Mononuclear cell (primary cell): ENCODE measurements at regions not wholly inside any gene's neighbourhood (a gene's known extent, or its start where the extent isn't known, plus 50 kb on each side); places are given as distances from the start of the nearest gene placed in this dataset.

Source experiments
- H3K27me3 ChIP-seq: 2 replicates; pipeline ENCODE4 v1.6.0; 2011; ENCODE audit warnings: low read length, control low read depth; ENCODE audit not compliant: insufficient read depth
- H3K4me1 ChIP-seq: 2 replicates; pipeline ENCODE4 v1.5.1; 2011; ENCODE audit warnings: mild to moderate bottlenecking, low read length, control low read depth; ENCODE audit not compliant: insufficient read depth
- H3K4me3 ChIP-seq: 2 replicates; pipeline ENCODE4 v1.5.1; 2011; ENCODE audit warnings: mild to moderate bottlenecking, low read length, moderate library complexity
- H3K9me3 ChIP-seq: 2 replicates; pipeline ENCODE4 v1.5.1; 2011; ENCODE audit warnings: low read depth, mild to moderate bottlenecking, control low read depth, low read length

DNA sequence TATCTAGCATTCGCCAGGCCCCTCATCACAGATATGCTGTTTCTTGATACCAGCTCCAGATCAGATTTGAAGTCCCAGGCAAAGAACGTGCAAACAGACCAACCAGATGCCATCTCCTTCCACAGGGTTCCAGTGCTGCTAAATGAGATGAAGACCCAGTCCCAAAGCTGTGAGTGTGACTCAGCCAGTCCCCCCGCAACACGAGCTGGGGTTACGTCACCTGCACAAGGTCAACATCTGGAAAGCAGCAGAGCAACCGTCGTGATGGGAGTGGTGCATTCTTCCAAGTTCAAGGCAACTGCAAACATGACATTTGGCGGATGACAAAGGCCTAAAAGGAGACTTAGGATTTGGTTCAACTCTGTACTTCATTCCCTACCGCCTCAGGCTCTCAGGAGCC lies 69.6 kb upstream of the TIAM1 start:
- Histone ChIP-seq H3K9me3 (no peaks in the 10 kb centered on the region), H3K27me3 (no peaks in the 10 kb centered on the region), H3K4me3 (no peak overlapping the region), H3K4me1 (peaks cover 8% of the 10 kb centered on the region)

DNA sequence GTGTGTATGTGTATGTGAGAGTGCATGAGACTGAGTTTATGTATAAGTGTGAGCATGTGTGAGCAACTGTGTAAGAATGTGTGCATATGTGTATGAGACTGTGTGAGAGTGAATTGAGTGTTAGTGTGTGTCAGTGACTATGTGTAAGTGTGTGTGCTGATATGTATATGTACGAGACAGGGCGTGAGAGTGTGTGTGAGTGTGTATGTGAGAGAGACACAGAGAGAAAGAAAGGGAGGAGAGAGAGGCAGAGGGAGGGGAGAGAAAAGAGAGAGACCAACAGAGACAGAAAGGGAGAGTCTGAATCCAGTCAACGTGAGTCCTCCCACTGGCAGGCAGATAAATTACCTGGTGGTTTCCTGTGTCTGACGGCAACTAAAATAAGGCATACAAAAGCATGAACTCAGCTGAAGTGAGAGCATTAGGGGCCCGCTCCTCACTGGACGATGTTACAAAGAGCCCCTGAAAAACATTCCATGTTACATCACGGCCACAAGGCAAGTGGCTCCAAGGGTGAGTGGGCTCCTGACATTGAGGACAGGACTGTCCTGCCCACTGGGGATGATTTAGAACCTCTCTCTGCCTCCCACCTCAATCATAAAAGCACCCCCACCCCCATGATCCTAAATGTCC lies 66.6 kb upstream of the TIAM1 start:
- Histone ChIP-seq H3K9me3 (no peaks in the 10 kb centered on the region), H3K27me3 (no peaks in the 10 kb centered on the region), H3K4me1 (peaks cover 8% of the 10 kb centered on the region), H3K4me3 (no peak overlapping the region)

DNA sequence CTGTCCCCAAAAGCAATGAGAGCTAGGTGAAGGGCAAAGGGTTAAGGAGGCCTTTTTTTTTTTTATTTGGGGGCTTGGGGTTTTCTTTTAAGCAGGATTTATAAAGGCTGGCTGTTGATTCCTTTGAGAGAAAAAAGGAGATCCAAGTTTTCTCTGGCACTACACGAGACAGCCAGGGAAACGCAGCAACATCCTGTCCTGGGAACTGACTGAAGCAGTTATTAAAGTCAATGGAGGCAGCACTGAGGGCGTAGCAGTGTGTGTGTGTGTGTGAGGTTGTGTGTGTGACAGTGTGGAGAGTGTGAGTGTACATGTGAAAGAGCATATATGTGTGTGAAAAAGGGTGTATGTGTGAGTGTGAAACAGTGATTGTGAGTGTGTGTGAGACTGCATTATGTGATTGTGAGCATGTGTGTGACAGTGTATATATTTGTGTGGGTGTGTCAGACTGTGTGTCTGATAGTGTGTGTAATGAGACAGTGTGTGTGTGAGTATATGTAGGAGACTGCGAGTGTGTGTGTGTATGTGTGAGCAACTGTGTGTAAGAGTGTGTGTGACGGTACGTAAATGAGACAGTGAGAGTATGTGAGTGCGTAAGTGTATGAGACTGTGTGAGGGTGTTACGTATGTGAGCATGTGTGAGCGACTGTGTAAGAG lies 65.9 kb upstream of the TIAM1 start:
- no peaks in the 10 kb centered on the region for H3K27me3 ChIP-seq
- H3K9me3 ChIP-seq, result no peaks in the 10 kb centered on the region
- no peak overlapping the region for H3K4me3 ChIP-seq
- H3K4me1 ChIP-seq, result peaks cover 8% of the 10 kb centered on the region

DNA sequence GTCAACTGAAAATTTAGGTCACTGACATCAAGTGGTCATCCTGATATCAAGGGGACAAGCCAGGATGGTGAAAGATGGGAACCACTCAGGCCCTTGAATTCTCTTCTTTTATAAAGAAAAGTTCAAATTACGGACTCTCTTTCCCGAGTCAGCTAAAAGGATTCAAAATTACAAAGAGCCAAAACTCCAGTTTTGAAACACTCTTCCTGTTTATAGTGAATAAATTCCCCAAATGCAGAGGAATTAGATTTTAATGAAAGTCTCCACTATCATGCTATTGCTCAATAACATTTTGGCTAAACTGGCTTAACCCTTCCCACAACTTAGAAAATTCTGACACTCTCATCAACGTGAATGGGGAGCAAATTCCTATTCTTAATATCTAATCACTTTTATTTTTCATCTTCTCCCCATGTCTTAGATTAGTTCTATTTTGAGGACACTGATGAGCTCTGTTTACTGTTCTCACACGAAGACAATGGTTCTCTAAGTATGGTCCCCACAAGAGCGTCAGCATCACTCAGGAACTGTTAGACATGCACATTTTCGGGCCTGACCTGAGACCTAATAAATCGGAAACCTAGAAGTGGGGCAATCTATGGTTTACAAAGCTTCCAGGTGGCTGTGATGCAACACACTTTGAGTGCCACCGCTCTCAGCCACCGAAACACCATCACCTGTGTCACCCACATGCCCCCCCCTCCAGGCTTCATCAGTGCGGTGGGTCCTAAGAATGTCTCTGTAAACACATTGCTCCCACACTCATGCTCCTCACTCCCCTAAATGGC lies 64.4 kb upstream of the TIAM1 start:
- peaks cover 8% of the 10 kb centered on the region for H3K4me1 ChIP-seq
- H3K27me3 ChIP-seq, result no peaks in the 10 kb centered on the region
- no peak overlapping the region for H3K4me3 ChIP-seq
- no peaks in the 10 kb centered on the region for H3K9me3 ChIP-seq

DNA sequence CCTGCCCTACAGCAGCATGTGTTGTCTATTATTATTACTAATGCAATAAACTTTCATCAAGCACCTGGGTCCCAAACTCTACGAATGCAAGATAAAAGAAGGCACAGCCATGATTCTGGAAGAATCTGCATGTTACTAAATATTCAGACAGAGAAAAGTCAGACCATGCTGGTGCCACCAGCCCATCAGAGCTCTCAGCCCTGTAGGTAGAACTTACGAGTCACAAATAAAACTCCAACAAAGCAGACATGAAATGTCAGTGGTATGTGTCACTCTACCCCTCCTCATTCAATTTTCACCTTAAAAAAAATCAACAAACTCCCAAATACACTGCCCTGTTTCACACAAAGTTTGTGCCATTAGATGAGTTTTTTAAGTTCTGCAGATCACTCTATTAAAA lies 62.4 kb upstream of the TIAM1 start:
- Histone ChIP-seq H3K27me3 (no peaks in the 10 kb centered on the region), H3K4me1 (peaks cover 8% of the 10 kb centered on the region), H3K4me3 (no peak overlapping the region), H3K9me3 (no peaks in the 10 kb centered on the region)

DNA sequence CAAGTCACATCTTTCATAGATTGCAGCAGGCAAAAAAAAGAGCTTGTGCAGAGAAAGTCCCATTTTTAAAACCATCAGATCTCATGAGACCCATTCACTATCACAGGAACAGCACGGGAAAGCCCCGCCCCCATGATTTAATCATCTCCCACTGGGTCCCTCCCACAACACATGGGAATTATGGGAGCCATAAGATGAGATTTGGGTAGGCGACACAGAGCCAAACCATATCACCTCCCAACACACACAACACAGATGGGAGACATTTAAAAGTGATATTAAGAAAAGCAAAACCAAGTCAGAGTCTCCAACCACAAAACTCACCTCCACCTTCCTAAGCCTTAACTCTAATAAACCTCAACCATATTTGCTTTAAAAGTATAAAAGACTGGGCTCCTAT lies 61.5 kb upstream of the TIAM1 start:
- Histone ChIP-seq H3K4me3 (no peak overlapping the region), H3K4me1 (peaks cover under 1% of the 10 kb centered on the region), H3K9me3 (no peaks in the 10 kb centered on the region), H3K27me3 (no peaks in the 10 kb centered on the region)

DNA sequence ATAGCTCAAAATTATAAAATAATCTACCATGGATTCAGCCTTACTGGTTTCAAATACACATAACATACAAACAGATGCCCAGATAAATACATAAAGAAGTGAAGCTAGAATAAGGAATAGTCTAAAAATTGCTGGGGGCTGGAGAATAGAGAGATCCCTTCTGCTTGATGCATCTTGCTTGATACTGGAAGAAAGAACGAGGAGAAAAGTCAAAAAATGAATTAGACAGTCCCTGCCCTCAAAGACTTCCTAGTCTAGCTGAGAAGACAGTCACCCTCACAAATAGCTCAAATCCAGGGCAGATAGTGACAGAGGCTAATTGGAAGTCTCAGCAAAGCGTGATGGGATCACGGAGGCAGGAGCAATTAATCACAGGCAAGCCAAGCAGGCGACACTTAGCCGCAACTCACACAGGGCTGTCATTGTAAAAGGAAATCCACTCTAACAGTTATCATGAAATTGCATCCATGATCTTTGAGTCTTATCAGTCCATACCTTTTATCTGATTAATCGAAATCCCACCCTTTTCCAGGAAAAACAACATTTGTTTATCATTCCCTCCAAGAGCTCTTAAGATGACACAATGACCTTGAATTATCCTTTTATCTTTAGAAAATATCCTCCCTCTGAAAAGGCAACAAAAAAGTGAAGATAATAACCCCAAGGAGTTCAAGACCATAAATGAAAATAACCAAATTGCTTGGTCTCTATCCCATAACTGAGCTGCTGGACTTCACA lies 59.7 kb upstream of the TIAM1 start:
- Histone ChIP-seq H3K9me3 (no peaks in the 10 kb centered on the region), H3K4me1 (peaks cover 1% of the 10 kb centered on the region), H3K27me3 (no peaks in the 10 kb centered on the region), H3K4me3 (no peak overlapping the region)

DNA sequence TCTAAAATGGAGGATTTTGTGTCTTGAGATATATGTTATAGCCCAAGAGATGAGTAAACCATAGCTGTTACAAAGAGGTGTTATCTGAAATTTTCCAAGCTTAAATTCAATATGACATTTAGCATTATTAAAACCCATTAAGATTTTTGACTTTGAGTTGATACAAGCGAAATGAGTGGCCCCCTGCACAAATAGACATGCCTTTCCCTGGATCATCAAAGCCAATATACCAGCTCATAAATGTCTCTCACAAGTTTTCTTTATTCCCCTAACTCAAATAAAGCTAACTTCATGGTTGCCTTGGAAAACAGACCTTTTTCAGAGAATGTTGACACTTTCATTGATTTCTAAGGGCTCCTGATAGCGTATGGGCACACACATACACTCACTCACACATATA lies 55.5 kb upstream of the TIAM1 start:
- H3K4me3 ChIP-seq, result no peak overlapping the region
- no peaks in the 10 kb centered on the region for H3K9me3 ChIP-seq
- H3K4me1 ChIP-seq, result peaks cover 13% of the 10 kb centered on the region
- H3K27me3 ChIP-seq, result no peaks in the 10 kb centered on the region

DNA sequence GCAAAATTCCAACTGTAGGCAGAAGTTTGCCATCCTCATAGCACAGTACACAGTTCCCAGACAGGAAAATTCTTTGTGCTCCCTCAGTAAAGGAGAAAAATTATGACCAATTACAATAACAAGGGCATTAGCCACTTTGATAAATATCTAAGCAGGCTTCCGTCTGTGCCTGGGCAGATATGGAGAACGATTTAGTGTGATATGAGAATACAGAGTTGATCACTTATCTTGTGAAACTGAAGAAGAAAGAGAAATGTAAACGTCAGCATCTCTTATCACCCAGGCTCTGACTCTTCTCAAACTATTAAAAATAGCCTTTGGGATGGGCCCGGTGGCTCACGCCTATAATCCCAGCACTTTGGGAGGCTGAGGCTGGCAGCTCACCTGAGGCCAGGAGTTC lies 54.5 kb upstream of the TIAM1 start:
- Histone ChIP-seq H3K27me3 (no peaks in the 10 kb centered on the region), H3K4me1 (peaks cover 13% of the 10 kb centered on the region), H3K9me3 (no peaks in the 10 kb centered on the region), H3K4me3 (no peak overlapping the region)

DNA sequence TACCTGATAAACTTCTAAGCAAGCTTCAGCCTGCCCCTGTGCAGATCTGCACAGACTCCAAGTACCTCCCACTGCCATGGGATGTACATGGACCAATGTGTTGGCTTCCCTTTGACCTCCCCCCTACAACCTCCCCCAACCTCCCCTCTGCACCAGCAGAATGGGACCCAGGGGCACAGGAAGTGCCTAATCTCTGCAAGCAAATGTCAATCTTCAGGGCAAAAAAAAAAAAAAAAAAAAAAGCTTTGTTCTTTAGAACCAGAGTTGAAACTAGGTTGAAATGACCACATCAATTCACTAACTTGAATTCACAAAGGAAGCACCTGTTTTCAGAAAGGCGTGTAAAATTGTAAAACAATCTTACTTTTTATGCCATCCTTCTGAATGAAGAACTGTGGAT lies 53.9 kb upstream of the TIAM1 start:
- H3K4me3 ChIP-seq, result no peak overlapping the region
- no peaks in the 10 kb centered on the region for H3K9me3 ChIP-seq
- no peaks in the 10 kb centered on the region for H3K27me3 ChIP-seq

DNA sequence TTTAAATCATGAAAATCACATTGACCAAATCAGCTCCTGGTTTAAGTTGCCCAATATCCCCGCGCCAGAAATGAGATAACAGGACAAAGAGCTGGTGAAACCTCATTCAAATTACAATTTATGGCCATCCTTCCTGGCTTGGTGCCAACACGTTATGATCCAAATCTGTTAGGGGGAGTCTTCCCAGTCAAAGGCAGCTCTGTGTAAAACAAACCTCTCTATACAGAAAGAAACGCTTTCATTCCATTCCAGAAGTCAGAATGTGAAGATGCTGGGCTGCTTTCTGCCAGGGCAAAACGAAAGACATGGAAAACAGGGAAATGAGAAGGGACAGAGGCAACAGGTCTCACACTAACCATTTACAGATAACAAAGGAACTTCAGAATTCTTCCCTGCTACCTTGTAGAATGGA lies 53.5 kb upstream of the TIAM1 start:
- Histone ChIP-seq H3K4me3 (no peak overlapping the region), H3K27me3 (no peaks in the 10 kb centered on the region), H3K9me3 (no peaks in the 10 kb centered on the region), H3K4me1 (peaks cover 13% of the 10 kb centered on the region)

More for the DNA sequence above, 53.9 kb upstream of the TIAM1 start:
- peaks cover 13% of the 10 kb centered on the region for H3K4me1 ChIP-seq

DNA sequence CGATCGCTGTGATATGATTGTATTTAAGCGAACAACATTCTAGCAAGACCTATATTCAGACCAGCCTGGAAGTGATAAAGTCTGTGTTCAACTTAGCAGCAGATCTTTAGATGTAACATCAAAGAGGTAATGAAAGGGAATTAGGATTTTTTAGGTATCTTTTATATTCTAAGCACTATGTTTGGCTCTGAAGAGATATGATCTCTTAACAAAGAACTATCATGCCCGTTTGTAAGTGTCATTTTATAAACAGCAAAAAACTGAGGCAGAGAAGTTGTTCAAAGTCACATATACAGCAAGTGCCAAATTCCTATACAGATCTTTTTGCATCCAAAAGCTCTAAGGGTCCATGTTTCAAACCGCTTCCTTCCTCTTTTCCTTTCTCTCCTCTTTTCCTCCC lies 53.0 kb upstream of the TIAM1 start:
- Histone ChIP-seq H3K27me3 (no peaks in the 10 kb centered on the region), H3K4me1 (peaks cover 13% of the 10 kb centered on the region), H3K9me3 (no peaks in the 10 kb centered on the region), H3K4me3 (no peak overlapping the region)

DNA sequence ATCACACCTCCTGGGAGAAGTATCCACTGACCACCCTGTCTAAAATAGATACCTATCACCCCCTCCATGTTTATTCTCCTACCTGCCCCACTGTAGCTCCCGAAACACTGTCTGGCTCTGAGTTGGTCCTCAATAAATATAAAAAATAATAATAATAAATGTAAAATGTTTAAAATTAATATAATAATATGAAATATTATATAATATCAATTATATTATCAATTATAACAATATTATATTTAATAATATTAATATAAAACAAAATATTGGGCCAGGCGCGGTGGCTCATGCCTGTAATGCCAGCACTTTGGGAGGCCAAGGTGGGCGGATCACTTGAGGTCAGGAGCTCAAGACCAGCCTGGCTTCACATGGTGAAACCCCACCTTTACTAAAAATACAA lies 52.3 kb upstream of the TIAM1 start:
- Histone ChIP-seq H3K4me3 (no peak overlapping the region), H3K27me3 (no peaks in the 10 kb centered on the region), H3K9me3 (no peaks in the 10 kb centered on the region), H3K4me1 (peaks cover 13% of the 10 kb centered on the region)

DNA sequence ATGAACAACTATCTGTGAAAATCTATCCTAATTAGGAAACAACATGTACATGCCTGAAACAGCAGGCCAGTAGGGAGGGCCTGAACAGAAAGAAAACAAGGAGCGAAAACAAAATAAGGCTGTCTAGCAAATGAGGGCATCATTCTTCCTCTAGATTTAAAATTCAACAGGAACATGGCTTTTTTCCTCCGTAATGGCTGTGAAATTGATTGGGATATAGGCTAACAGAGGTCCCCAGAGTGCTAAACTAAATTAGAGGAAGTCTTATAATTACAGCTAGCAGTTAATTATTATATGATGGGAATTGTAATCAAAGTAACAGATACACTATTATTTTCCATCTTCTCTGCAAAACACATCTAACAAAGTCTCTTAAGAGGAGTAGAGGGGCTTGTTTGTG lies 51.7 kb upstream of the TIAM1 start:
- H3K9me3 ChIP-seq, result no peaks in the 10 kb centered on the region
- no peaks in the 10 kb centered on the region for H3K27me3 ChIP-seq
- no peak overlapping the region for H3K4me3 ChIP-seq
- peaks cover 13% of the 10 kb centered on the region for H3K4me1 ChIP-seq

DNA sequence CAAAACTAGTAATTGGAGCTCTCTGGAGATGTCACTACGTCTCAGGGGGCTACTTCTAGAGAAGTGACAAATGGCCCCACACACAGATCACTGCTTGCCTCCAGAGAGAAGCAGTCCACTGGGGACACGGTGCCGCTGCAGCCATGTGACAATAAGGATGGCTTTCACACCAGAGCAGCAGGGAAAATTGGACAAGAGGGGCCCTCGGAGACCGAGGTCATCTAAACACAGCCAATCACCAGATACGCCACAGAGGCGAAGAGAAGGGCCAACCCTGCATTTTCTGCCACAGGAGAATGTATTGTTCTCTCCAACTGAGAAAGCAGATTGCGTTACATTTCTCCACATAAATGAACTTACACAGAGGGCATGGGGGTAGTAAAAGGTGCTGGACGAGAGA lies 51.2 kb upstream of the TIAM1 start:
- no peaks in the 10 kb centered on the region for H3K9me3 ChIP-seq
- no peaks in the 10 kb centered on the region for H3K27me3 ChIP-seq
- no peak overlapping the region for H3K4me3 ChIP-seq
- H3K4me1 ChIP-seq, result peaks cover 13% of the 10 kb centered on the region
